K562 (cell line): ENCODE measurements at regions not wholly inside any gene's neighbourhood (a gene's known extent, or its start where the extent isn't known, plus 50 kb on each side); places are given as distances from the start of the nearest gene placed in this dataset.
"Not testable (repeated sequence)": the region's sequence is repeated elsewhere in the genome, so short reads cannot be mapped to it uniquely, and the experiment has no call there.

Experiments used
- ATAC-seq: fragments of 200-7000 bp; cut with Tn5 transposase; 3 replicates; pipeline ENCODE4 v1.9.1; 2020; ENCODE audit warnings: moderate library complexity
- BruUV-seq: library from RNA; stranded (reverse); fragments of 400-500 nt; replicated peaks from 2 replicates; lab custom pipeline; 2021; lab: Mats Ljungman, UMichigan
- CTCF ChIA-PET: fragments of 300-600 bp; formaldehyde crosslinking; extraction: SDS; loops from one replicate; lab custom pipeline; 2021; ENCODE audit warnings: low intra/inter-chr PET ratio; lab: Yijun Ruan, JAX
- POLR2A ChIA-PET: fragments of 300-600, 350-650 bp; sonication (Branson Sonifier 250); formaldehyde crosslinking; extraction: SDS; loops from one replicate; lab custom pipeline; 2021; ENCODE audit warnings: antibody characterized with exemption, inconsistent platforms; lab: Yijun Ruan, JAX
- DNase-seq, 4 experiments: peaks; one replicate each; pipeline versions ENCODE4 v3.0.0 to v3.0.0-alpha.2; 2011 to 2018; ENCODE audit warnings: low spot score in 3 of 4, mixed read lengths in 3 of 4; ENCODE audit errors: extremely low read depth in 1 of 4
- FAIRE-seq: peaks from 2 replicates; lab custom pipeline; 2011; peaks lifted over from hg19 to GRCh38; lab: Jason Lieb, UNC
- H2AFZ ChIP-seq: 2 replicates; pipeline ENCODE4 v1.6.0; 2011; ENCODE audit warnings: low read depth, low read length, control low read depth, inconsistent platforms
- H3K27ac ChIP-seq: fragments of 200-600 bp; 3 replicates; pipeline ENCODE4 v1.8.0; 2011; ENCODE audit warnings: low read depth, mild to moderate bottlenecking, control low read depth, inconsistent platforms, low read length, moderate library complexity, mixed read lengths; ENCODE audit errors: extremely low read depth
- H3K27me3 ChIP-seq, 2 experiments: fragments of 300-600 bp in 1 of 2; 2 replicates in 1 of 2; 3 replicates in 1 of 2; pipeline versions ENCODE4 v1.6.0 to v1.8.0; 2011; ENCODE audit warnings: inconsistent platforms in 2 of 2, low read length in 2 of 2, mild to moderate bottlenecking in 1 of 2, mixed read lengths in 1 of 2, moderate library complexity in 1 of 2; ENCODE audit not compliant: control insufficient read depth in 2 of 2, insufficient read depth in 2 of 2
- H3K36me3 ChIP-seq: fragments of 300-600 bp; 3 replicates; pipeline ENCODE4 v1.8.0; 2011; ENCODE audit warnings: mild to moderate bottlenecking, low read length, inconsistent platforms; ENCODE audit not compliant: control insufficient read depth, insufficient read depth
- H3K4me1 ChIP-seq, 2 experiments: fragments of 200-600 bp in 1 of 2; replicated peaks in 1 of 2; 2 replicates in 1 of 2; 3 replicates in 1 of 2; pipeline versions ENCODE4 v1.5.1 to v1.8.0; 2011; ENCODE audit warnings: inconsistent platforms in 2 of 2, low read length in 2 of 2, mild to moderate bottlenecking in 1 of 2, mixed read lengths in 1 of 2, moderate library complexity in 1 of 2; ENCODE audit not compliant: control insufficient read depth in 2 of 2, insufficient read depth in 2 of 2
- H3K4me2 ChIP-seq: 2 replicates; pipeline ENCODE4 v1.6.1; 2011; ENCODE audit warnings: low read length, control low read depth, inconsistent platforms, mixed read lengths; ENCODE audit not compliant: insufficient read depth
- H3K4me3 ChIP-seq: fragments of 200-600 bp; sonication (generic), shearing (Covaris generic); 2 replicates; pipeline ENCODE4 v1.5.1; 2016; ENCODE audit warnings: control low read depth, inconsistent platforms
- H3K79me2 ChIP-seq: fragments of 200-600 bp; 3 replicates; pipeline ENCODE4 v1.8.0; 2011; ENCODE audit warnings: low read length, inconsistent platforms; ENCODE audit not compliant: control insufficient read depth, insufficient read depth
- H3K9ac ChIP-seq, 2 experiments: 2 replicates each; pipeline versions ENCODE4 v1.6.0 to v1.6.1; 2011; ENCODE audit warnings: low read depth in 2 of 2, low read length in 2 of 2, control low read depth in 1 of 2, inconsistent platforms in 1 of 2, mild to moderate bottlenecking in 1 of 2, mixed read lengths in 1 of 2; ENCODE audit not compliant: insufficient read depth in 1 of 2
- H3K9me1 ChIP-seq: one replicate; pipeline ENCODE4 v1.6.0; 2011; ENCODE audit warnings: inconsistent platforms, mild to moderate bottlenecking, low read length, moderate library complexity; ENCODE audit not compliant: control insufficient read depth, insufficient read depth
- H3K9me3 ChIP-seq: replicated peaks from 2 replicates; pipeline ENCODE4 v1.5.1; 2011; ENCODE audit warnings: low read depth, low read length, inconsistent platforms; ENCODE audit not compliant: control insufficient read depth, insufficient read depth
- H4K20me1 ChIP-seq: replicated peaks from 2 replicates; pipeline ENCODE4 v1.6.1; 2011; ENCODE audit warnings: low read length, inconsistent platforms, mixed read lengths; ENCODE audit not compliant: control insufficient read depth, insufficient read depth
- TRIM24 ChIP-seq, 2 experiments: fragments of 450-650 bp; IDR thresholded peaks; 2 replicates each; pipeline ENCODE4 v1.6.1; 2016
- TRIM28 ChIP-seq: fragments of 450-650 bp; IDR thresholded peaks from 2 replicates; pipeline ENCODE4 v1.6.1; 2017
- ZFP36 ChIP-seq: fragments of 150-350 bp; IDR thresholded peaks from 2 replicates; pipeline ENCODE4 v1.6.1; 2018; ENCODE audit warnings: low read length, low read depth; ENCODE audit not compliant: partially characterized antibody
- ZNF280A ChIP-seq: fragments of 450-650 bp; IDR thresholded peaks from 2 replicates; pipeline ENCODE4 v1.6.1; 2018; ENCODE audit warnings: mild to moderate bottlenecking, low read depth; ENCODE audit not compliant: partially characterized antibody
- ZNF431 ChIP-seq: sonication (generic); formaldehyde crosslinking; IDR thresholded peaks from 2 replicates; pipeline ENCODE4 v1.8.0; 2022; ENCODE audit warnings: mild to moderate bottlenecking, missing genetic modification reagents
- WGBS: fragments of 100-300 bp; shearing (Covaris generic); methylation state at CpG from one replicate; pipeline ENCODE4 v1.1.6; 2016; ENCODE audit warnings: low coverage, mixed read lengths; ENCODE audit not compliant: insufficient coverage; ENCODE audit errors: missing lambda C conversion rate; 5-methylcytosine and 5-hydroxymethylcytosine counted together
- in situ Hi-C: fragments of 300-500 bp; cut with MboI; formaldehyde crosslinking; loops from 4 replicates; pipeline ENCODE4 v1.15.0; 2018; ENCODE audit warnings: inconsistent platforms, mixed read lengths
- intact Hi-C: fragments of 100-400 bp; cut with micrococcal nuclease; formaldehyde crosslinking; loops from 2 replicates; pipeline ENCODE4 v1.14.2; 2022

- H3K4me1 ChIP-seq, intact Hi-C loops, H3K79me2 ChIP-seq, POLR2A ChIA-PET, H3K27ac ChIP-seq, H2AFZ ChIP-seq, CTCF ChIA-PET, H3K36me3 ChIP-seq, H3K9me1 ChIP-seq, H3K9ac ChIP-seq: not testable (repeated sequence)
- WGBS = 24% methylated on average over 3 of the region's 3 CpGs
- TF ChIP-seq ZNF280A = peak; percentile 46
- peak; percentile 68 for TF ChIP-seq ZFP36
- TF ChIP-seq ZNF431 (CRISPR knock-in tag) = peak; percentile 97
- peak in 1 of 2 experiments; percentile 56; a peak in 1 of 4 replicates for TF ChIP-seq TRIM24 (IDR thresholded peaks at IDR 0.05)
- peak; percentile 74 for TF ChIP-seq TRIM28
- TF ChIP-seq, all 486 proteins: peak for 5; not testable (repeated sequence) for 481
- H3K4me2 ChIP-seq, H3K9me3 ChIP-seq, DNase-seq, H4K20me1 ChIP-seq, FAIRE-seq, H3K4me3 ChIP-seq, BruUV-seq, H3K27me3 ChIP-seq, in situ Hi-C loops, ATAC-seq: not testable (repeated sequence)
Measured at GRCh38 chr1:31489575-31489974, 76.6 kb downstream of the SERINC2 start.

GRCh38 chr1:31490596-31490995 lies 77.6 kb downstream of the SERINC2 start:
- in situ Hi-C loops, DNase-seq, H3K9me1 ChIP-seq, H3K27ac ChIP-seq, BruUV-seq, H2AFZ ChIP-seq, H3K4me3 ChIP-seq, H3K4me2 ChIP-seq, H3K36me3 ChIP-seq, intact Hi-C loops, CTCF ChIA-PET, H3K79me2 ChIP-seq, FAIRE-seq, H3K4me1 ChIP-seq, H3K9me3 ChIP-seq, ATAC-seq, H4K20me1 ChIP-seq, H3K9ac ChIP-seq, H3K27me3 ChIP-seq: not testable (repeated sequence)
- 0% methylated on average over 1 of the region's 1 CpG for WGBS
- POLR2A ChIA-PET = interaction anchor here (0.6 to 0.8 kb wide), 2 partner anchors 18 to 1679 kb away, joined by 3 read pairs; no protein-coding TSS in a partner anchor
